ENCODE measurements at regions not wholly inside any gene's neighbourhood (a gene's known extent, or its start where the extent isn't known, plus 50 kb on each side); places are given as distances from the start of the nearest gene placed in this dataset.

- no peak for DNase-seq (ENCODE audit: extremely low read depth, low read depth)
- TF ChIP-seq, protein P1, sequence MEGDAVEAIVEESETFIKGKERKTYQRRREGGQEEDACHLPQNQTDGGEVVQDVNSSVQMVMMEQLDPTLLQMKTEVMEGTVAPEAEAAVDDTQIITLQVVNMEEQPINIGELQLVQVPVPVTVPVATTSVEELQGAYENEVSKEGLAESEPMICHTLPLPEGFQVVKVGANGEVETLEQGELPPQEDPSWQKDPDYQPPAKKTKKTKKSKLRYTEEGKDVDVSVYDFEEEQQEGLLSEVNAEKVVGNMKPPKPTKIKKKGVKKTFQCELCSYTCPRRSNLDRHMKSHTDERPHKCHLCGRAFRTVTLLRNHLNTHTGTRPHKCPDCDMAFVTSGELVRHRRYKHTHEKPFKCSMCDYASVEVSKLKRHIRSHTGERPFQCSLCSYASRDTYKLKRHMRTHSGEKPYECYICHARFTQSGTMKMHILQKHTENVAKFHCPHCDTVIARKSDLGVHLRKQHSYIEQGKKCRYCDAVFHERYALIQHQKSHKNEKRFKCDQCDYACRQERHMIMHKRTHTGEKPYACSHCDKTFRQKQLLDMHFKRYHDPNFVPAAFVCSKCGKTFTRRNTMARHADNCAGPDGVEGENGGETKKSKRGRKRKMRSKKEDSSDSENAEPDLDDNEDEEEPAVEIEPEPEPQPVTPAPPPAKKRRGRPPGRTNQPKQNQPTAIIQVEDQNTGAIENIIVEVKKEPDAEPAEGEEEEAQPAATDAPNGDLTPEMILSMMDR (IDR thresholded peaks at IDR 0.05; ENCODE audit: low read depth, low read length) = no peak
Measured at GRCh38 chr13:76816394-76816793, 69.8 kb downstream of the KCTD12 start.

DNA sequence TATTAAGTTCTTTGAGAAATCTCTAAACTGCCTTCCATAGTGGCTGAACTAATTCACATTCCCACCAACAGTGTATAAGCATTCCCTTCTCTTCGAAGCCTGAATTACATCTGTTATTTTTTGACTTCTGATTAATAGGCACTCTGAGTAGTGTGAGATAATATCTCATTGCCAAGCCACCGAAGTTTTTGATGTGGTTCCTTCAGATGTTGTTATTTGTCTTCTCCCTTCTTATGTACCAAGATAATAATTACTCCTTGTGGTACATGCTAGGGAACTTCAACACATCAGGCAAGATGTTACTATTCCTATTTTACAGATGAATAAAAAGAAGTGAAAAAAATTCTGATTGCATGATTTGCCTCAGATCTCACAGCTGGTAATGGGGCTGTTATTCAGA is 70.9 kb downstream of the KCTD12 start:
- DNase-seq (ENCODE audit: extremely low read depth, low read depth) = no peak
- TF ChIP-seq, protein P1 (IDR thresholded peaks at IDR 0.05; ENCODE audit: low read depth, low read length) = no peak

GRCh38 chr13:76813891-76814290 is 72.3 kb downstream of the KCTD12 start:
- no peak for DNase-seq (ENCODE audit: extremely low read depth, low read depth)
- TF ChIP-seq, protein P1 (IDR thresholded peaks at IDR 0.05; ENCODE audit: low read depth, low read length) = no peak

- DNase-seq (ENCODE audit: extremely low read depth, low read depth) = no peak
- TF ChIP-seq, protein P1 (IDR thresholded peaks at IDR 0.05; ENCODE audit: low read depth, low read length) = no peak
Measured at GRCh38 chr13:76813000-76813691, 73.1 kb downstream of the KCTD12 start.

- peak; percentile 69 for DNase-seq (ENCODE audit: extremely low read depth, low read depth)
- TF ChIP-seq, protein P1 (IDR thresholded peaks at IDR 0.05; ENCODE audit: low read depth, low read length) = no peak
Measured at GRCh38 chr13:76812206-76812897, 73.9 kb downstream of the KCTD12 start.

DNA sequence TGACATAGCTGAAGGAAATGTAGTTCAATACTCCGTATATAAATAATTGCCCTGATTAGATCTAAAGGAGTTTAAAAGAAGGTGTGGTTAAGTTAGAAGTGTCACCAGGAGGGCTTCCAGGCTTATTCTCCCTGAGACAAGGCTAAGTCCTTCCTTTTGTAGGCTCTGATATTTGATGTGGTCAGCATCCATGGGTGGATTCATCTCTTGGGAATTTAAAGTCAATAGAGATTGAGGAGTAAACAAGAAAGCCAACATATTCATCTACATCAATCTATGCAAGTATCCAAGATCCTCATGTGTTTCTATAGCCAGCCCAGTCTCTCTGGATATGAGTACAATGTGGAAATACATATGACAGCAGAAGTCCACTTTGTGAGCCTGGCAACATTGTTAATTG is 76.8 kb downstream of the KCTD12 start:
- no peak for DNase-seq (ENCODE audit: extremely low read depth, low read depth)
- TF ChIP-seq, protein P1 (IDR thresholded peaks at IDR 0.05; ENCODE audit: low read depth, low read length) = no peak

DNA sequence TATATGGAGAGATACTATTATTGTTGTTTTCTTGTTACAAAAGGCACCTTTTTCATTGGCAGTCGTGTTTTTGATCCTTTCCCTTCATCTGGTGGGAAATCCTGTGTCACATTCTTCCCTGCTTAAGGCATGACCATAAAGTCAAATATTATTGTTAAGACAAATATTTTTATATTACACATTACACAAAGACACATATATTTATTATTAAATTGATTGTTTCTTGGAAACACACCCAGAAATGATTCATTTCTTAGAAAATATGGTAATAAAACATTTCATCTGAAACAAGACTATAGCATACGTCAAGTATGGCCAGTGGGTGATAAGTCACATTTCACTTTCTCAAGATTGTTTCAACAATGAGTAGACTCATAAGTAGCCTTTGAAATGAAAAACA is 77.3 kb downstream of the KCTD12 start:
- no peak for DNase-seq (ENCODE audit: extremely low read depth, low read depth)

More for the DNA sequence above, 77.3 kb downstream of the KCTD12 start:
- TF ChIP-seq, protein P1 (IDR thresholded peaks at IDR 0.05; ENCODE audit: low read depth, low read length) = no peak
